GM23338 (cell line): ENCODE measurements at regions not wholly inside any gene's neighbourhood (a gene's known extent, or its start where the extent isn't known, plus 50 kb on each side); places are given as distances from the start of the nearest gene placed in this dataset.
"Not testable (repeated sequence)": the region's sequence is repeated elsewhere in the genome, so short reads cannot be mapped to it uniquely, and the experiment has no call there.

ENCODE experiments used
- ATAC-seq: fragments of 200-7000 bp; cut with Tn5 transposase; 3 replicates; pipeline ENCODE4 v1.9.1; 2020
- DNase-seq: peaks from one replicate; pipeline ENCODE4 v3.0.0-alpha.2; 2015; ENCODE audit warnings: low spot score
- H2AFZ ChIP-seq: fragments of 200-600 bp; sonication (generic); 2 replicates; pipeline ENCODE4 v1.8.0; 2016; ENCODE audit warnings: antibody characterized with exemption, mild to moderate bottlenecking, moderate library complexity
- H3F3A ChIP-seq: fragments of 200-600 bp; sonication (generic); replicated peaks from 2 replicates; pipeline ENCODE4 v1.8.0; 2017; ENCODE audit warnings: antibody characterized with exemption, mixed run types, low read depth
- H3K27ac ChIP-seq: fragments of 200-600 bp; sonication (generic); 2 replicates; pipeline ENCODE4 v1.6.1; 2016; ENCODE audit warnings: low read depth
- H3K27me3 ChIP-seq: fragments of 200-600 bp; sonication (generic); 2 replicates; pipeline ENCODE4 v1.8.0; 2016; ENCODE audit warnings: mild to moderate bottlenecking, mixed run types, moderate library complexity; ENCODE audit not compliant: insufficient read depth
- H3K36me3 ChIP-seq: fragments of 200-600 bp; sonication (generic); 2 replicates; pipeline ENCODE4 v1.8.0; 2016; ENCODE audit warnings: mild to moderate bottlenecking; ENCODE audit not compliant: insufficient read depth
- H3K4me1 ChIP-seq: fragments of 200-600 bp; sonication (generic); 2 replicates; pipeline ENCODE4 v1.8.0; 2016; ENCODE audit warnings: mild to moderate bottlenecking, moderate library complexity; ENCODE audit not compliant: insufficient read depth
- H3K4me2 ChIP-seq: fragments of 200-600 bp; sonication (generic); 2 replicates; pipeline ENCODE4 v1.7.1; 2017; ENCODE audit warnings: mixed run types
- H3K4me3 ChIP-seq: fragments of 200-600 bp; sonication (generic); 2 replicates; pipeline ENCODE4 v1.6.1; 2016; ENCODE audit warnings: mixed run types
- H3K79me2 ChIP-seq: fragments of 200-600 bp; sonication (generic); replicated peaks from 2 replicates; pipeline ENCODE4 v1.8.0; 2017; ENCODE audit warnings: mild to moderate bottlenecking; ENCODE audit not compliant: insufficient read depth
- H3K9me2 ChIP-seq: fragments of 200-600 bp; sonication (generic); 2 replicates; pipeline ENCODE4 v1.8.0; 2017; ENCODE audit not compliant: insufficient read depth
- H4K20me1 ChIP-seq: fragments of 200-600 bp; sonication (generic); replicated peaks from 2 replicates; pipeline ENCODE4 v1.8.0; 2017; ENCODE audit warnings: mild to moderate bottlenecking; ENCODE audit not compliant: insufficient read depth
- H3K27ac Mint-ChIP-seq: 2 replicates; pipeline ENCODE4 v1.8.0; 2020; ENCODE audit warnings: inconsistent platforms, mild to moderate bottlenecking, moderate library complexity, mixed read lengths
- H3K27me3 Mint-ChIP-seq: 3 replicates; pipeline ENCODE4 v1.8.0; 2022; ENCODE audit warnings: low read depth, mild to moderate bottlenecking, moderate library complexity, mixed read lengths, inconsistent platforms; ENCODE audit not compliant: insufficient read depth, poor library complexity
- H3K36me3 Mint-ChIP-seq: 3 replicates; pipeline ENCODE4 v1.8.0; 2021; ENCODE audit warnings: low read depth, mild to moderate bottlenecking, inconsistent platforms, moderate library complexity, mixed read lengths
- H3K4me1 Mint-ChIP-seq: 3 replicates; pipeline ENCODE4 v1.8.0; 2020; ENCODE audit warnings: mild to moderate bottlenecking, inconsistent platforms, mixed read lengths
- H3K4me3 Mint-ChIP-seq: 3 replicates; pipeline ENCODE4 v1.8.0; 2021; ENCODE audit warnings: moderate library complexity, mild to moderate bottlenecking, inconsistent platforms, mixed read lengths
- H3K9me3 Mint-ChIP-seq: 3 replicates; pipeline ENCODE4 v1.8.0; 2020; ENCODE audit warnings: moderate library complexity, mild to moderate bottlenecking, inconsistent platforms, mixed read lengths
- CREB1 ChIP-seq: fragments of 250-450 bp; sonication (Bioruptor Pico); IDR thresholded peaks from 2 replicates; pipeline ENCODE4 v1.5.0; 2020; ENCODE audit warnings: low read depth, mild to moderate bottlenecking, moderate library complexity
- EZH2 ChIP-seq: fragments of 200-600 bp; sonication (generic); IDR thresholded peaks from one replicate; pipeline ENCODE4 v1.8.0; 2017; ENCODE audit warnings: antibody characterized with exemption, mild to moderate bottlenecking, low read depth; ENCODE audit not compliant: unreplicated experiment
- EZH2phosphoT487 ChIP-seq: fragments of 200-600 bp; sonication (generic); IDR thresholded peaks from one replicate; pipeline ENCODE4 v1.8.1; 2018; ENCODE audit warnings: antibody characterized with exemption; ENCODE audit not compliant: unreplicated experiment
- STAT1 ChIP-seq: IDR thresholded peaks from one replicate; pipeline ENCODE4 v1.6.1; 2016; ENCODE audit warnings: antibody characterized with exemption; ENCODE audit not compliant: unreplicated experiment
- ZNF114 ChIP-seq: fragments of 250-450 bp; sonication (Bioruptor Pico); IDR thresholded peaks from 2 replicates; pipeline ENCODE4 v1.5.0; 2020; ENCODE audit warnings: mild to moderate bottlenecking, moderate library complexity
- ZNF331 ChIP-seq: fragments of 250-450 bp; sonication (Bioruptor Pico); IDR thresholded peaks from 2 replicates; pipeline ENCODE4 v1.5.0; 2020; ENCODE audit warnings: low read depth, mild to moderate bottlenecking, moderate library complexity
- TF ChIP-seq, protein P1 (sequence below): fragments of 250-450 bp; sonication (Bioruptor Pico); IDR thresholded peaks from 2 replicates; pipeline ENCODE4 v1.5.0; 2020; ENCODE audit warnings: mild to moderate bottlenecking, moderate library complexity
- TF ChIP-seq, protein P2 (sequence below), 2 experiments: fragments of 200-600 bp in 1 of 2; sonication (generic) in 1 of 2; conservative IDR thresholded peaks; 2 replicates each; pipeline versions ENCODE4 v1.5.1 to v1.6.1; 2016 to 2017; ENCODE audit warnings: antibody characterized with exemption in 2 of 2, low read depth in 2 of 2, mild to moderate bottlenecking in 2 of 2, moderate library complexity in 1 of 2

DNA sequence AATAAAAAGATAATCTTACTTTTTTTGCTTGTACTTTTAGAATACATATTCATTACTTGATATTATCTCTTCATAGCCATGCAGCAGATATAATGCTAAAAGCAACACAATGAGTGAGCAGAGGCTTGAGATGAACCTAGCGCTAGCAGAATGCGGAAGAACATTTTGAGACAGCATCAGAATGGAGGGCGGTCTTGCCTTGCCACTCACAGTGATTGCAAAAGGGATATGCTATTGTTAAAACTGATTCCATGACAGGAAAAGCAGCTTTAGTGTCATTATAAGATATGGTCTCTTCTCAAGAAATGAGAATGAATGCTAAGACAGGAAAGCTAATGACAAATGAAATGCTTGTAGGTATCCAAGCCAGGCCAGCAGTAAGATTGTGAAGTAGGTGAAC, 200.0 kb upstream of the GJE1 start:
- Histone ChIP-seq H2AFZ (no peak overlapping the region), H3K27ac (no peak overlapping the region), H3F3A (no peaks in the 10 kb centered on the region), H3K9me2 (peaks cover 8% of the 10 kb centered on the region; the same call in 1 of the 2 replicates), H3K4me1 (peaks cover 4% of the 10 kb centered on the region; the same call in 1 of the 2 replicates), H3K36me3 (no peaks in the 10 kb centered on the region), H3K27me3 (no peaks in the 10 kb centered on the region), H4K20me1 (no peaks in the 10 kb centered on the region), H3K4me3 (no peak overlapping the region), H3K79me2 (no peaks in the 10 kb centered on the region), H3K4me2 (no peak overlapping the region)
- Mint-ChIP-seq H3K36me3 (no peaks in the 10 kb centered on the region), H3K4me1 (no peaks in the 10 kb centered on the region), H3K27me3 (no peaks in the 10 kb centered on the region), H3K9me3 (no peaks in the 10 kb centered on the region), H3K4me3 (no peak overlapping the region), H3K27ac (no peak overlapping the region)
- TF ChIP-seq CREB1 (CRISPR knock-in tag): no peak
- TF ChIP-seq STAT1: no peak
- TF ChIP-seq ZNF331 (CRISPR knock-in tag): no peak
- TF ChIP-seq EZH2phosphoT487: no peak
- TF ChIP-seq ZNF114 (CRISPR knock-in tag): no peak
- TF ChIP-seq, protein P1, sequence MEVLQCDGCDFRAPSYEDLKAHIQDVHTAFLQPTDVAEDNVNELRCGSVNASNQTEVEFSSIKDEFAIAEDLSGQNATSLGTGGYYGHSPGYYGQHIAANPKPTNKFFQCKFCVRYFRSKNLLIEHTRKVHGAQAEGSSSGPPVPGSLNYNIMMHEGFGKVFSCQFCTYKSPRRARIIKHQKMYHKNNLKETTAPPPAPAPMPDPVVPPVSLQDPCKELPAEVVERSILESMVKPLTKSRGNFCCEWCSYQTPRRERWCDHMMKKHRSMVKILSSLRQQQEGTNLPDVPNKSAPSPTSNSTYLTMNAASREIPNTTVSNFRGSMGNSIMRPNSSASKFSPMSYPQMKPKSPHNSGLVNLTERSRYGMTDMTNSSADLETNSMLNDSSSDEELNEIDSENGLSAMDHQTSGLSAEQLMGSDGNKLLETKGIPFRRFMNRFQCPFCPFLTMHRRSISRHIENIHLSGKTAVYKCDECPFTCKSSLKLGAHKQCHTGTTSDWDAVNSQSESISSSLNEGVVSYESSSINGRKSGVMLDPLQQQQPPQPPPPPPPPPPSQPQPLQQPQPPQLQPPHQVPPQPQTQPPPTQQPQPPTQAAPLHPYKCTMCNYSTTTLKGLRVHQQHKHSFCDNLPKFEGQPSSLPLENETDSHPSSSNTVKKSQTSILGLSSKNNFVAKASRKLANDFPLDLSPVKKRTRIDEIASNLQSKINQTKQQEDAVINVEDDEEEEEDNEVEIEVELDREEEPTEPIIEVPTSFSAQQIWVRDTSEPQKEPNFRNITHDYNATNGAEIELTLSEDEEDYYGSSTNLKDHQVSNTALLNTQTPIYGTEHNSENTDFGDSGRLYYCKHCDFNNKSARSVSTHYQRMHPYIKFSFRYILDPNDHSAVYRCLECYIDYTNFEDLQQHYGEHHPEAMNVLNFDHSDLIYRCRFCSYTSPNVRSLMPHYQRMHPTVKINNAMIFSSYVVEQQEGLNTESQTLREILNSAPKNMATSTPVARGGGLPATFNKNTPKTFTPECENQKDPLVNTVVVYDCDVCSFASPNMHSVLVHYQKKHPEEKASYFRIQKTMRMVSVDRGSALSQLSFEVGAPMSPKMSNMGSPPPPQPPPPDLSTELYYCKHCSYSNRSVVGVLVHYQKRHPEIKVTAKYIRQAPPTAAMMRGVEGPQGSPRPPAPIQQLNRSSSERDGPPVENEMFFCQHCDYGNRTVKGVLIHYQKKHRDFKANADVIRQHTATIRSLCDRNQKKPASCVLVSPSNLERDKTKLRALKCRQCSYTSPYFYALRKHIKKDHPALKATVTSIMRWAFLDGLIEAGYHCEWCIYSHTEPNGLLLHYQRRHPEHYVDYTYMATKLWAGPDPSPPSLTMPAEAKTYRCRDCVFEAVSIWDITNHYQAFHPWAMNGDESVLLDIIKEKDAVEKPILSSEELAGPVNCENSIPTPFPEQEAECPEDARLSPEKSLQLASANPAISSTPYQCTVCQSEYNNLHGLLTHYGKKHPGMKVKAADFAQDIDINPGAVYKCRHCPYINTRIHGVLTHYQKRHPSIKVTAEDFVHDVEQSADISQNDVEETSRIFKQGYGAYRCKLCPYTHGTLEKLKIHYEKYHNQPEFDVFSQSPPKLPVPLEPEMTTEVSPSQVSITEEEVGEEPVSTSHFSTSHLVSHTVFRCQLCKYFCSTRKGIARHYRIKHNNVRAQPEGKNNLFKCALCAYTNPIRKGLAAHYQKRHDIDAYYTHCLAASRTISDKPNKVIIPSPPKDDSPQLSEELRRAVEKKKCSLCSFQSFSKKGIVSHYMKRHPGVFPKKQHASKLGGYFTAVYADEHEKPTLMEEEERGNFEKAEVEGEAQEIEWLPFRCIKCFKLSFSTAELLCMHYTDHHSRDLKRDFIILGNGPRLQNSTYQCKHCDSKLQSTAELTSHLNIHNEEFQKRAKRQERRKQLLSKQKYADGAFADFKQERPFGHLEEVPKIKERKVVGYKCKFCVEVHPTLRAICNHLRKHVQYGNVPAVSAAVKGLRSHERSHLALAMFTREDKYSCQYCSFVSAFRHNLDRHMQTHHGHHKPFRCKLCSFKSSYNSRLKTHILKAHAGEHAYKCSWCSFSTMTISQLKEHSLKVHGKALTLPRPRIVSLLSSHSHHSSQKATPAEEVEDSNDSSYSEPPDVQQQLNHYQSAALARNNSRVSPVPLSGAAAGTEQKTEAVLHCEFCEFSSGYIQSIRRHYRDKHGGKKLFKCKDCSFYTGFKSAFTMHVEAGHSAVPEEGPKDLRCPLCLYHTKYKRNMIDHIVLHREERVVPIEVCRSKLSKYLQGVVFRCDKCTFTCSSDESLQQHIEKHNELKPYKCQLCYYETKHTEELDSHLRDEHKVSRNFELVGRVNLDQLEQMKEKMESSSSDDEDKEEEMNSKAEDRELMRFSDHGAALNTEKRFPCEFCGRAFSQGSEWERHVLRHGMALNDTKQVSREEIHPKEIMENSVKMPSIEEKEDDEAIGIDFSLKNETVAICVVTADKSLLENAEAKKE (CRISPR knock-in tag): no peak
- TF ChIP-seq, protein P2, sequence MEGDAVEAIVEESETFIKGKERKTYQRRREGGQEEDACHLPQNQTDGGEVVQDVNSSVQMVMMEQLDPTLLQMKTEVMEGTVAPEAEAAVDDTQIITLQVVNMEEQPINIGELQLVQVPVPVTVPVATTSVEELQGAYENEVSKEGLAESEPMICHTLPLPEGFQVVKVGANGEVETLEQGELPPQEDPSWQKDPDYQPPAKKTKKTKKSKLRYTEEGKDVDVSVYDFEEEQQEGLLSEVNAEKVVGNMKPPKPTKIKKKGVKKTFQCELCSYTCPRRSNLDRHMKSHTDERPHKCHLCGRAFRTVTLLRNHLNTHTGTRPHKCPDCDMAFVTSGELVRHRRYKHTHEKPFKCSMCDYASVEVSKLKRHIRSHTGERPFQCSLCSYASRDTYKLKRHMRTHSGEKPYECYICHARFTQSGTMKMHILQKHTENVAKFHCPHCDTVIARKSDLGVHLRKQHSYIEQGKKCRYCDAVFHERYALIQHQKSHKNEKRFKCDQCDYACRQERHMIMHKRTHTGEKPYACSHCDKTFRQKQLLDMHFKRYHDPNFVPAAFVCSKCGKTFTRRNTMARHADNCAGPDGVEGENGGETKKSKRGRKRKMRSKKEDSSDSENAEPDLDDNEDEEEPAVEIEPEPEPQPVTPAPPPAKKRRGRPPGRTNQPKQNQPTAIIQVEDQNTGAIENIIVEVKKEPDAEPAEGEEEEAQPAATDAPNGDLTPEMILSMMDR (conservative IDR thresholded peaks at IDR 0.05; ENCODE audit: low read depth in 2 of 2): no peak
- no peak for TF ChIP-seq EZH2
- no peak for ATAC-seq
- no peak for DNase-seq

DNA sequence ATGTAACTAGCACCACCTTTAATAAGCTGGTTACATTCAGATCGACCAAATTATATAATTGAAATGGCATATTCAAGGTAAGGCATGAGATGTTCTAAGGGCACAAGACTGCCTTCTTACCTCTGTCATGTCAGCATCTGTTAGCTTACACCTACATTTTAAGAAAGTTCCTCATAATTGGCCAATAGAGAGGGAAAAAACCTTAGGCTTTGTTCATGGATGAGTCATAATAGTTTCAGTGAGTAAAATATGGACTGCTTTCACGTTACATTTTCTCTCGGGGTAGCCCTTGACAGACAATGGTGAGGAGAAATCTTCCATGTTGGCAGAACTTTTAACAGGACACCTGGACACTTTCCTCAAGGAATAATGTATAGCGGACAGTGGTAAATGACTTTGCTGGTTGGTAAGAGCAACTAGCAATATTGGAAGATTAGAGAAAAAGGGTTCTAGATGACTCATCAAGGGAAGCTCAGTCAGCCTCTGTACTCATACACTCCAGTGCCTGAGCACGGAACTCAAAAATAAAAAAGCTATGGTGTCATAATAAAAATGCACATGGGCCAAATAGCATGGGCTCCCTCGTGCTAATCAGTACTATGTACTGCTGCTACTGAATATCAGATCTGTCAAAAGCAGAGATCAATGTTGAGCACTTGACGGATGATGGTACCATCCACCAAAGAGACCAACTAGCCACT, 206.4 kb upstream of the GJE1 start:
- not testable (repeated sequence) for H3K79me2 ChIP-seq, H3F3A ChIP-seq, H3K4me3 Mint-ChIP-seq, ATAC-seq, H3K4me3 ChIP-seq, H3K9me3 Mint-ChIP-seq, H3K4me2 ChIP-seq, H3K27me3 Mint-ChIP-seq, H3K36me3 Mint-ChIP-seq, H3K4me1 ChIP-seq, DNase-seq, H4K20me1 ChIP-seq, H3K27ac Mint-ChIP-seq, H3K27ac ChIP-seq, H3K4me1 Mint-ChIP-seq, H2AFZ ChIP-seq, H3K27me3 ChIP-seq, H3K36me3 ChIP-seq
- peaks cover 14% of the 10 kb centered on the region; the same call in 1 of the 2 replicates for H3K9me2 ChIP-seq
